GM12892 (cell line): ENCODE measurements at regions not wholly inside any gene's neighbourhood (a gene's known extent, or its start where the extent isn't known, plus 50 kb on each side); places are given as distances from the start of the nearest gene placed in this dataset.

ENCODE experiments used
- POLR2A ChIP-seq: IDR thresholded peaks from 2 replicates; pipeline ENCODE4 v1.6.1; 2011; ENCODE audit warnings: low read depth, low read length, control low read depth
- POLR2AphosphoS5 ChIP-seq: IDR thresholded peaks from 2 replicates; pipeline ENCODE4 v1.6.1; 2011; ENCODE audit warnings: low read depth, low read length, control low read depth
- TAF1 ChIP-seq: IDR thresholded peaks from 2 replicates; pipeline ENCODE4 v1.6.1; 2011; ENCODE audit warnings: low read depth, mild to moderate bottlenecking, control low read depth, low read length, borderline replicate concordance

- no peak for TF ChIP-seq POLR2A
- TF ChIP-seq TAF1 = no peak
- no peak for TF ChIP-seq POLR2AphosphoS5
Measured at GRCh38 chr4:155548173-155548572, 118.5 kb upstream of the GUCY1A1 start.
